ENCODE measurements at regions not wholly inside any gene's neighbourhood (a gene's known extent, or its start where the extent isn't known, plus 50 kb on each side); places are given as distances from the start of the nearest gene placed in this dataset.

DNA sequence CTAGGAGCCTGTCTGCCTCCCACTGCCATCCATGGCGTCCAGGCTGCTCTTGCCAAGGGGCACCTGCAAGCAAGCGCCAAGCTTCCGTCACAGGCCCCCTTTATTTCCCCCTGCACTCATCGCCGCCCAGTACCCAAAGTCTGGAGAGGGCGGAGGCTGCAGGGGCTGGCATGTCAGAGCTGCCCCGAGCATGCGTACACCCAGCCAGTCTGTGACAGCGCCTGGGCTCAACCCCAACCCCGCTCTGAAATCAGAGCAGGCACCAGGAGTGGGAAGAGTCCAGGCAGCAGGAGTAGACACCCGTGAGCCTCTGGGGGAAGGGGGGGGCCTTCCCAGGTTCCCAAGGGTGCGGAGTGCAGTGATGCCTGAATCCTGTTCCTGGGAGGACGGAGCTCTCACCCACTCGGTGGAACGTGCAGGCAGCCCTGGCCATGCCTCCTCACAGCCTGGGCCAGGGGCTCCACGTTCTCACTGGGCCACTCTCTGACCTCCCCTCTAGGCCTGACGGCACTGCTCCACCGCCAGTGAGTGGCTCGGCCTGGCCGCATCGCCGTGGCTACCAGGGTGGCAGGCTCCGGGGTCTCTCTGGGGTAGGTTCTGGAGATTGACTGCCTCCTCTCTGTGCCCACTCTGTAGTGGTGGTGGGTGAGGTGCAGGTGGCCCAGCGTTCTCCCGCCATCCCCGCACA is 469.0 kb downstream of the CDH9 start:
- TF ChIP-seq POLR2A (IDR thresholded peaks at IDR 0.05), result no peak
- TF ChIP-seq, protein P1, sequence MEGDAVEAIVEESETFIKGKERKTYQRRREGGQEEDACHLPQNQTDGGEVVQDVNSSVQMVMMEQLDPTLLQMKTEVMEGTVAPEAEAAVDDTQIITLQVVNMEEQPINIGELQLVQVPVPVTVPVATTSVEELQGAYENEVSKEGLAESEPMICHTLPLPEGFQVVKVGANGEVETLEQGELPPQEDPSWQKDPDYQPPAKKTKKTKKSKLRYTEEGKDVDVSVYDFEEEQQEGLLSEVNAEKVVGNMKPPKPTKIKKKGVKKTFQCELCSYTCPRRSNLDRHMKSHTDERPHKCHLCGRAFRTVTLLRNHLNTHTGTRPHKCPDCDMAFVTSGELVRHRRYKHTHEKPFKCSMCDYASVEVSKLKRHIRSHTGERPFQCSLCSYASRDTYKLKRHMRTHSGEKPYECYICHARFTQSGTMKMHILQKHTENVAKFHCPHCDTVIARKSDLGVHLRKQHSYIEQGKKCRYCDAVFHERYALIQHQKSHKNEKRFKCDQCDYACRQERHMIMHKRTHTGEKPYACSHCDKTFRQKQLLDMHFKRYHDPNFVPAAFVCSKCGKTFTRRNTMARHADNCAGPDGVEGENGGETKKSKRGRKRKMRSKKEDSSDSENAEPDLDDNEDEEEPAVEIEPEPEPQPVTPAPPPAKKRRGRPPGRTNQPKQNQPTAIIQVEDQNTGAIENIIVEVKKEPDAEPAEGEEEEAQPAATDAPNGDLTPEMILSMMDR (IDR thresholded peaks at IDR 0.05 in 4 of 5, conservative IDR thresholded peaks at IDR 0.05 in 1 of 5), result no peak

Data from gastrocnemius medialis (tissue), 4 donors.